ENCODE measurements at regions not wholly inside any gene's neighbourhood (a gene's known extent, or its start where the extent isn't known, plus 50 kb on each side); places are given as distances from the start of the nearest gene placed in this dataset.

DNA sequence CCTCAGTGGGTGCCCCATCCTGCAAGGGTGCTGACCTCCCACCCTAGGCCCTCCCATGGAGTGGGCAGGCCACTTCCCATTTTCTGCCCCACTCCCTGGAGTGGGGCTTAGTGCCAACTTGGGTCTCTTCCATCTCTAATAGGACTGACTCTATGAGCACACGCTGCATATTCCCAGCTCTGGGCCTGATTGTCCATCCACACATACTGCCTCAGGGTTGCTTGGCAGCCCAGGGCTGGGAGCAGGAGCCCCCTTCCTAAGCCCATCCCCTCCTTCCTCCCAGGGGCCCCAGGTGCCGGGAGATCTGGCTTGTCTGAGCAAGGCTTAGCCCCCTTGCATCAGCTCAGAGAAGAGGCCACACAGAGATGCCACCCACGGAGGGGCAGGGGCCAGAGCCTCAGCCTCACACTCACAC is 55.1 kb downstream of the PJA1 start:
- in situ Hi-C loops (cut with HindIII; ENCODE audit: low pct_unique_long_range_greater_than_20kb, low sequenced_read_pairs), result no loop called here
- DNase-seq (ENCODE audit: low read depth, low spot score), result no peak

DNA sequence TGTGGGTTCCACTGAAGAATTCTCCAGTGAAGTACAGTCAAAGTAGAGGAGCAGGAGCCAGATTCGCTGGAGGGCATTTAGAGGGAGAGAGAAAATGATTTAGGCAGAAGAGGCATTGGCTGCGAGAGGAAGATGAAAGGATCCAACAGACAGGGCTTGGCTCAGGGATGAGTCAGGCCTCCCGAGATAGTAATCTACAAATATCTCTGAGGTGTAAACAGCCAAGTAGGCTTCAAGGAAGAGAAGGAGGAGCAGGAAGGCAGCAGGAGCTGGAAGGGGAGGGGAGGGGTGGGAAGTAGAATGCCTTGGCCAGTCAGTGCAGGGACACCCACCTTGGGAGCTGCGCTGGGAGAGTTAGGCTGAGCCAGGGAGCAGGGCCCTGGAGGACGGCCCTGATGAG is 55.5 kb downstream of the PJA1 start:
- no peak for DNase-seq (ENCODE audit: low read depth, low spot score)
- in situ Hi-C loops (cut with HindIII; ENCODE audit: low pct_unique_long_range_greater_than_20kb, low sequenced_read_pairs), result no loop called here

DNA sequence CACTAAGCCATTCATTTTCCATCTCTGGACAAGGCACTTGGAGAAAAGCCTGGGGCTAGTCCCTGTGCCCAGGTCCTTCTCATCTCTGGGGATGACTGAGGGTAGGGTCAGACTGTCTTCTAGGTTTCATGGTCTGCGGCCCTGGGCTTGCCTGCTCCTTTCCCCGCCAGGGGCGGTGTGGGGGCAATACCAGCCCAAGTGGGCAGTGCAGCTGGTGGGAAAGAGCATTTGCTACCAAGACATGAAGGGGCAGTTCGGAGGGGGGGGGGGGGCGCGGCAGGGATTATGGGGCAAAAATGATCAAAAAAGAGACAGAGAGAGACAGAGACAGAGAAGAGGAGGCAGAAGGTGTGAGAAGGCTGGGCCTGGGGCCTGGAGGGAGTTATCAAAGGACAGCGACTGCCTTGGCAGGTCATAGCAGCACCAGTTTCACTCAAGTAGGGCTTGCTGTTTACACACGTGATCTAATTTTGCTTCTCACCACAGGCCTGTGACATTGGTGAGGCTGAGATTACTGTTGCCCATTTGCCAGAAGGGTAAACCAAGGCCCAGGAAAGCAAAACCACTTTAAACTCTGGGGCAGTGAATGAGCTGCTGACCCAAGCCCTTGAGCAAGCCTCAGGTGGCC is 56.1 kb downstream of the PJA1 start:
- DNase-seq (ENCODE audit: low read depth, low spot score), result no peak
- in situ Hi-C loops (cut with HindIII; ENCODE audit: low pct_unique_long_range_greater_than_20kb, low sequenced_read_pairs), result no loop called here

DNA sequence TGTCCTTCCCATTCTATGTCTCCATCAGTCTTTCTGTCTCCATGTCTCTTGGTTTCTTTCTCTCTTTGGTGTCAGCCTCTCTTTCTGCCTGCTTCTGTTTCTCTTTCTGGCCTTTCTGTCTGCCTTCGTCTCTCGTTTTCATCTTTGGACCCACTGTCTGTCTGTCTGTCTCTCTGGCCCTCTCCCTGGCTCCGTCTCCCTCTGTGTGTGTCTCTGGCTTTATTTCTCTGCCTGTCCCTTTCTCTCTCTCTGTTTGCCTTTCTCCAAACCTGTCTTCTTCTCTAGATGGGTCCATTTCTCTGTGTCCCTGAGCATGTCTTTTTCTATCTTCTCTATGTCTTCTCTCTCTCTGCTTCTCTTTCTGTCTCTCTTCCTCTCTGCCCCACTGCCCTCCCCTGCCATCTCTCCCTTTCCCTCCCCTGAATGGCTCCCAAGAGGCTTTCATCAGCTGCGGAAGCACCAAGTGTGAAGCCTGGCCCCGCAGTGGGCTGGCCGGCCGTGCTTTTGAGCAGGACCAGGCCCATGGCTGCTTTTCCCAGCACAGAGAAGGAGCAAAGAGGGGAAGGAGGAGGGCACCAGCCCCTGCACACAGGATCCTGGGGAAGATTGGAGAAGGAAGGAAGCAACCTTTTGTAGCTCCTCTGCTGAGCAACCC is 57.4 kb downstream of the PJA1 start:
- DNase-seq (ENCODE audit: low read depth, low spot score), result no peak
- in situ Hi-C loops (cut with HindIII; ENCODE audit: low pct_unique_long_range_greater_than_20kb, low sequenced_read_pairs), result no loop called here

DNA sequence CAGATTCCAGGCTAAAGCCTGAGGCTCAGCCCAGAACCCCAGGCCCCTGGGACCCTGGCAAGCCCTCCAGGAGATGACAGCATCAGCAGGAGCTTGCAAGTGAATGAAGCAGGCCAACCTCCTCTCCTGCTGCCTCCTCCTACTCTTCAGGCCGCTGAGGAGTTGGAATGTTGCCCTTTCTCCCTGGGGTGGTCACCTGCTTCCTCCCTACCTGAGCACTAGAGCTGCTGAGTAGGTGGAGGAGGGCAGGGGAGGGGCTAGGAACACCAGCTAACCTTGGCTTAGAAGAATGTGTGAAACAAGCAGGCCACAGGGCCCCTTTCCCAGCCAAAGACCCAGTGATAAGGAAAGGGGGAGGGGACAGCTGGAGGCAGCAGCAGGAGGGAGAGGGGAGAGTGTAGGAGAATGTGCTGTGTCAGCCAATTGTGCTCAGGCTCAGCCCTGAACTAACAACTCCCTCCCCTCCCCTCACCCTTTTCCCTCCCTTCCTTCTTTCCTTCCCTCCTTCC is 58.0 kb downstream of the PJA1 start:
- in situ Hi-C loops (cut with HindIII; ENCODE audit: low pct_unique_long_range_greater_than_20kb, low sequenced_read_pairs), result no loop called here

DNA sequence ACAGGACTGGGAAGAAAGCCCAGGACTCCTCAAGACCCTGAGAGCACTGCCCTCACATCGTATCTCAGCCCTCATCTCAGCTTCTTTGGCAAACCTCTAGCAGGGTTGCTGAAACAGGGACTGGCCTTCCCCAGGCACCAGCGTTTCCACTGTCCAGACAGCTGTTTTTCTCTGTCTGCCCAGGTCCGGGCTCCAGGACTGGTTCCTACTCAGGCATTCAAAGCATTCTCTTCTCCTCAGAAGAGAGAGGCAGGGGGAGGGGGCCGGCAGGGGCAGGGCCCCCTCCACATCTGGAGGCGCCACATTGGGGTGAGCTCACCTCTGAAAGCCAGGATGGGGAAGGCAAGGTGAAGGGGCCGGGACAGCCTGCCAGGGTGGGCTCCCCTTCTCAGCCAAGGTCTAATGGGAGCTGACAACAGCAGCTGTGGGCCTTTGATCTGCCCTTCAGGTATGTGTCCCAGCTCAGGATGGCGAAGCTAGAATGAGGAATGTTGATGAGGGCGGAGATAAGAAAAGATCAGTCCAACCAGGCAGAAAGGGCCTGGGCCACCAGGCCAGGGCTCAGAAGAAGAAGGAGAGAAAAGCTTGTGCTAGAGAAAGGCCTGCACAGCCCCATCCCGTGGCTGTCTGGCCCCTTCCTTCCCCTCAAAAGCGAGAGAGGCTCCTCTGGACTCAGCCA is 60.4 kb downstream of the PJA1 start:
- in situ Hi-C loops (cut with HindIII; ENCODE audit: low pct_unique_long_range_greater_than_20kb, low sequenced_read_pairs), result no loop called here
- DNase-seq (ENCODE audit: low read depth, low spot score), result no peak

More for the DNA sequence above, 58.0 kb downstream of the PJA1 start:
- no peak for DNase-seq (ENCODE audit: low read depth, low spot score)

DNA sequence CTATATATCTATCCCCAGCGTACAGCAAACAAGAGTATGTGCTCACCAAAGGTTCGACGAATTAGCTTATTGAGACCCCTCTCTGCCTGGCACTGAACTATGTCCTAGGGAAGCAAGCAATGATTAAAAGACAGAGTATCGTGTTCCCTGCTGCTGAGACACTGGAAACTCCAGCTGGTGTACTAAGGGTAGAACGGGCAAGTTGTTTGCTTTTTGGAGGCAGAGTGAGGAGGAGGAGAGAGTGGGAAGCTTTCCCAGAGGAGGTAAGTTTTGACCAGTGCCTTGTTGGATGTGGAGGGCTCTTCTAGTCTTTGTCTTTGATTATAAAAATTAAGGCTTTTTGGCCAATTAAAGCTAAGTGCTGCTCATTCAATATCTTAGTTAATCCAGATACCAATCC is 61.7 kb downstream of the PJA1 start:
- in situ Hi-C loops (cut with HindIII; ENCODE audit: low pct_unique_long_range_greater_than_20kb, low sequenced_read_pairs), result no loop called here
- no peak for DNase-seq (ENCODE audit: low read depth, low spot score)

DNA sequence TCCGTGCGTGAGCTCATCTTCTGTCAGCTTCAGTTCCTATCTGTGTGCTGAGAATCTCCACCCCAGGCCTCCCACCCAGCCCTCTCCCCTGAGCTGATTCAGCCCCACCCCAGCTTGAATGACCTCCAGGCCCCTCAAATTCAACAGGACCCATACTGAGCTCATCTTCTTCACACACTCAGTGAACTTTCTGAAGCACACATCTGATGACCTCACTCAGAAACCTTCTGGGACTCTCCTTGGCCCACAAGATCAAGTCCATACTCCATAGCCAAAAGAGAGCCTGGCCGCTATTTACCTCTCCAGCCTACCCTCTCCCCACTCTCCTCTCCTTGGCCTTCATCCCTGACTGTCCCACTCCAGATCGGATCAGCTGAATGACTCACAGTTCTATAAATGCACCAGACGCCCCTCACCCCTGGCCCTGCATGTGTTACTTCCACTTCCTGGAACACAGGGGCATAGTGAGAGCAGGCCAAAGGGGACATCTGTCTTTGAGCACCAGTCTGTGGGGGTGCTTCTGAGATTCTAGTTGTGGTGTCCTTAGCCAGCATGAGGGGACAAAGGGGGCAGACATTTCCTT is 62.5 kb downstream of the PJA1 start:
- in situ Hi-C loops (cut with HindIII; ENCODE audit: low pct_unique_long_range_greater_than_20kb, low sequenced_read_pairs), result no loop called here
- DNase-seq (ENCODE audit: low read depth, low spot score), result no peak

DNA sequence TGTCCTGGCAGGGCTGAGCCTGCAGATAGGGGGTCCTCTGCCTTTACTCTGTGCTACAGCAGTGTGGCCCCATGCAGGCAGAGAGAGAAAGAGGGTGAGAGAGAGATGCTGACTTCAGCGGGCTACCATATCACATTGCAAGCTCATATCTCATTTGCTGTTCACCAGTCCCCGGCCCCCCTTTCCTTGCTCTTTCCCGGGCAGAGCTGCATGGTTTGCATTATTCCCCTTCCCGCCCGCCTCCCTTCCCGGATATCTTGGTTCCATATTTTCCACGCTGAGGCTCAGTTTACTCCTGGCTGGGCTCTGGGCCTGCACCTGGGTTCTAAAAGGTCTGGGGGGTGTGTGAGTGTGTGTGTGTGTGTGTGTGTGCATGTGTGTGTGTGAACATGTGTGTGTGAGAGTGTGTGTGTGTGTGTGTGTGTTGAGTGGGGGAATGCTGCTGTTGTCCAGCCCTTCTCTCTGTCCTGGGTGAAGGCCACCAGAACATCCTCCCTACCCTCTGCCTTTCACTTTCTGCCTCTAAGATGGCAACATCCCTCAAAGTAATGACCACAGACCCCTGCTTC is 63.5 kb downstream of the PJA1 start:
- in situ Hi-C loops (cut with HindIII; ENCODE audit: low pct_unique_long_range_greater_than_20kb, low sequenced_read_pairs), result no loop called here
- DNase-seq (ENCODE audit: low read depth, low spot score), result no peak

DNA sequence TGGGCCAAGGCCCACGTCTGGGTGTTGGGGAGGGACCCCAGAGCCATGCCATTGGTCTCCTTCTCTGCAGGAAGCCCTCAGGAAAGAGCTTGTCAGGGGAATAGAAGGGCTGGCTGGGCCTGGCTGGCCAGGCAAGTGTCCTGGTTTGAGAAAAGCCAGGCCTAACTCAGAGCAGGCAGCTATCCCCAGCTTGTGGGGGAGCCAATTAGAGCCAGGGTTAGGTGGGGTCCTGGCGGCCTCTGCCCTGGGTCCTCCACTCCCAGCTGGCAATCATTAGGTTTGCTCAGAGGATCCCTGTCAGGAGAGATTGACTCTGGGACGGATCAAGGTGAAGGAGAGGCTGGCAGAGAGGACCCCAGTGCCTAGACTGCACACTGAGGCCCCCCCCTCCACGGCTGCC is 64.8 kb downstream of the PJA1 start:
- no peak for DNase-seq (ENCODE audit: low read depth, low spot score)
- in situ Hi-C loops (cut with HindIII; ENCODE audit: low pct_unique_long_range_greater_than_20kb, low sequenced_read_pairs), result no loop called here

DNA sequence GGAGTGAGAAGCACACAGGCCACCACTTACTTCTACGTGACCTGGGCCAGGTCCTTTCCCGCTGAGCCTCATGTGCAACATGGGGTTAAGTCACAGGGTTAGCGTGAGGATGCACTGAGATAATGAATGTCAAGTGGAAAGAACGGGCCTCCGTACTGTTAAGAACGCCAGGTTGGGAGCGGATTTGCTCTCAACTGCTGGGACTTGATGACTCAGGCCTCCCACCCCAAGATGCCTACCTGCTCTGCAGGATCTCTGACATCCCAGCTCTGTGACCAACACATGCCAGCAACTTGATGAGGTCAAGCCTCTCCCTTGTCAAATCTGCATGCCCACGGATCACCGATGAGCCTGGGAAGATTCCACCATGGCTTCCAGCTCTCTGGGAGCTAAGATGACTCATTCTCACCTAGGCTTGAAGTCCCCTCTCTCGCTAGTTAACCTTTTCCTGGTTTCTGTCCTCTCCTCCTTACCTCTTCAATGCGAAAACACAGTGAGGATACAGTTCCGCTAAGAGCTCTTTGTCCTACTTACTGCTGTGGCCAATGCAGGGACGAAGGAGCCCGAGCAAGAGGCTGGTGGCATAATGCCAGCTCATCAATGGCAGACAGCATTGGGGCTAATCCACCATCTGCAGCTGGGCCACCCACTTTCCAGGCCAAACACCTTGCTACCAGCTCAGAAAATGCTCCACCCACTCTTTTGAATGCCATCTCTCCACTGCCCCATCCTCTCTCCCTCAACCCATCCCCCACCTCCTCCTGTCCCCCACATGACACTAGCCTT is 67.6 kb downstream of the PJA1 start:
- in situ Hi-C loops (cut with HindIII; ENCODE audit: low pct_unique_long_range_greater_than_20kb, low sequenced_read_pairs), result no loop called here
- DNase-seq (ENCODE audit: low read depth, low spot score), result no peak

DNA sequence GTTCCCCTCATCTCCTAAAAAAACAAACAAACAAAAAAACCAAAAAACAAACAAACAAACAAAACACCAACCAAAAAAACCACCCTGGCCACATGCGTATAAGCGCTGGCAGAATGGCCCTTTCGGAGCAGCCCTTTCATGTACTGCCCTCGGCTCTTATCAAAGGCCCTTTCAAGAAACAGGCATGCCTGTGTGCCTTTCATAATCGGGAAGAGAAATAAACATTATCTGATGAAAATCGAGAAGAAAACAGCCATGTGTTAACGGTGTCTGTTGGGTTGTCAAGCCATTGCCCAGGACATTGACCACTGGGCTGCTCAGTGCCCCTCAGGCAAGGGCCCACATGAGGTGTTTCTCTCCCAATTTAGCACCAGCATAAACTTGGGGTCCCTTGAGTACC is 68.3 kb downstream of the PJA1 start:
- DNase-seq (ENCODE audit: low read depth, low spot score), result peak; percentile 16

DNA sequence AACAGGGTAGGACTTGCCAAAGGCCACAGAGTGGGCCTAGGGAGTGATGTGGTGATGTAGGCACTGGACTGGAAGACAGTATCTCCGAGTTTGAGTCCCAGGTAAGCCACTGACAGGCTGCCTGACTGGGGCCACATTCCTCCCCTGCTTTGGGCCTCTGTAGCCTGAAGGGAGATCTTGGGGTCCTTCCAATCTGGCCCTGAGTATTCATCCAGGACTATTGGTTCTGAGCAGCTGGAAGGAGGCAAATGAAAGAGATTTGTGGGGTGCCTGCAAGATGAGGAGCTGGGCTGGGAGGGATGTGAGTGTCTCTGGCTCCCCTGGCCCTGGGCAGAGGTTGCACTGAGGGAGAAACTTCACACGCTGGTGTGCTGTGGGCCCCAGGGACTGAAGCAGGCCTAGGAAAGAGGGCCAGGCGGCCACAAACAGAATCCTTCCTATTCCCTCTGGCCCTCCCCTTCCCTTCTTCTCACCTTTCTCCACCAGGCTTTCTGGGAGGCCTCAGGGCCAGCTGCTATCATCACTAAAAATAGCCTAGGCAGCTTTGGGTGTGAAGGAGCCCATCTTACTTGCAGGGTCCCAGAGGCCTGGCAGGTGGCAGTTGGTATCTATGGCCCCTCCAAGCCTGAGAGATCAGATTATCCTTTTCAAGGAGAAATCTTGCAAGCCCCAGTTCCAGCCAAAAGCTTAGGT is 70.1 kb downstream of the PJA1 start:
- in situ Hi-C loops (cut with HindIII; ENCODE audit: low pct_unique_long_range_greater_than_20kb, low sequenced_read_pairs), result no loop called here
- DNase-seq (ENCODE audit: low read depth, low spot score), result no peak

More for the DNA sequence above, 68.3 kb downstream of the PJA1 start:
- in situ Hi-C loops (cut with HindIII; ENCODE audit: low pct_unique_long_range_greater_than_20kb, low sequenced_read_pairs), result no loop called here

DNA sequence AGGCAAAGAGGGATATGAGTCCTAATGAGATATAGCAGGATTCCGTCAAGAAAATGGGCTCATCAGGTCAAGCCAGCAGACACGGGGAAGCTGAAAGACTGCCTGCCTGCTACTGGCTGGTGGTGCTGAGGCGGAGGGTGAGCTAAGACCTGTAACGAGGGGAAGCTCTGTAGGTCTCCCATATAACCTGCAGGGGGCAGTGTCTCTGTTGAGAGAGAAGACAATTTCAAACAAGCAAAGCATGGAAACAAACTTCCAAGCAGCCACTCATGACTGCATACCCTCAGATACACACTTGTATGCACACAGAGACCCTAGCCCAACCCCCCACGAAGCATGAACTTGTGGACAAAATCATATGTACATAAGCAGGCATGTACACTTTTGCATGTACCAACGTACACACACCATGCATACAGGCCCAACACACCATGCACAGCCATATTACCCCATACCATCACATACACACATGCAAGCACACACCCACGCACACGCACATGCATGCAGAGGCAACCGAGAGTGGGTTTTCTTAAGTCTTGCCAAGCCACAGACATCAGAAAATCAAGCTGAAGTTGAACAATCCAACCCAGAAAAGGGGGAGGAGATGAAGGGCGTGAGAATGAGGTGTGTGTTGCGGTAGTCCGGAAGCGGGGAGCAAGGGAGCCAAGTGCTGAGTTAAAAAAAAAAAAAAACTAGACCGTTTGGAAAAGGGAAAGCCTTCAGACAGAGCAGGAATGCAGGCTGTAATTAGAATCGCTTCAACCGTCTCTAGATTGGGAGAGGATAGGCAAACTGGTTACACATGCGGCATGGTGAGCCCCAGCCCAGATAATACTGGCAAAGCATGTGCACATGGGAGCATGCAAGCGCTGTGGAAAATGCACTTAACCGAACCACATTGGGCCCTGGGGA is 71.0 kb downstream of the PJA1 start:
- in situ Hi-C loops (cut with HindIII; ENCODE audit: low pct_unique_long_range_greater_than_20kb, low sequenced_read_pairs), result no loop called here
- DNase-seq (ENCODE audit: low read depth, low spot score), result peak; percentile 67

DNA sequence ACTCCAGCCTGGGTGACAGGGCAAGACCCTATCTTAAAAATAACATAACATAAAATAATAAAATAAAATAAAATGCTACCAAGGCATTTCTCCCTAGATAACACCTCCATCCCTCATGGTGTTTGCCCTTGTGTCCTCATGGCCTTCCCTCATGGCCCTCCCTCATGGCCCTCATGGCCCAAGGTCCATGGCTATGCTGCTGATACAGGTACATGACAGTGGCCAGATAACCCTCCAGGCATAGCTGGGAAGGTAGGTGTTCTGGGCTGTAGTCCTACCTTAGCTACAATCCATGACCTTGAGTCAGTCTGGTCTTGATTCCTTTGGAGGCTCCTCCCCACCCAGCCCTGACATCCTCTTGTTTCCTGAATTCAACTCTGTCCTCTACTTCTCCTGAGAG is 75.2 kb downstream of the PJA1 start:
- in situ Hi-C loops (cut with HindIII; ENCODE audit: low pct_unique_long_range_greater_than_20kb, low sequenced_read_pairs), result no loop called here
- DNase-seq (ENCODE audit: low read depth, low spot score), result no peak

DNA sequence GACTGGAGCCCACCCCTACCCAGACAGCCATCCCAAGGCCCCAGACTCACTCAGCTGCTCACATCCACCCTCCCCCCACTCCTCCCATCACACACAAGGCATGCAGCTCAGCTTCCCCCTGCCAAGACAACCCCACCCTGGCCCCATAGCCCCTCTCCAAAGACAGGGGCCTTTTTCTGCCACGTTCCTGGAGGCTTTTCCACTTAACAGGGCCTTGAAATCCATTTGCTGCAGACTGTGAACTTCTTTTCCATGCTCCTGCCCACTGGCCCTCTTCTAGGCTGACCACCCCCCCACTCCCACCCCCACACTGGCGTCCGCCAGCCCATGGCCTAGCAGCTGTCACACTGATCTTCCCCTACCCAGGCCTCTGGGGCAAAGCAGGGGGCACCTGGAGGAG is 76.0 kb downstream of the PJA1 start:
- no peak for DNase-seq (ENCODE audit: low read depth, low spot score)
- in situ Hi-C loops (cut with HindIII; ENCODE audit: low pct_unique_long_range_greater_than_20kb, low sequenced_read_pairs), result no loop called here

Data from SK-MEL-5 (cell line).